Neural cell (in vitro differentiated cells): ENCODE measurements at regions not wholly inside any gene's neighbourhood (a gene's known extent, or its start where the extent isn't known, plus 50 kb on each side); places are given as distances from the start of the nearest gene placed in this dataset.

ENCODE experiments used
- H2AFZ ChIP-seq: fragments of 200-600, 300-800 bp; sonication (generic), shearing (Covaris generic); 2 replicates; pipeline ENCODE4 v1.6.0; 2014; ENCODE audit warnings: low read depth, mild to moderate bottlenecking, antibody characterized with exemption, low read length, moderate library complexity
- H3F3A ChIP-seq: fragments of 200-600 bp; shearing (Covaris generic); 2 replicates; pipeline ENCODE4 v1.6.1; 2016; ENCODE audit warnings: mild to moderate bottlenecking, moderate library complexity, mixed read lengths, antibody characterized with exemption, low read length; ENCODE audit not compliant: insufficient read depth, poor library complexity, severe bottlenecking
- H3K27ac ChIP-seq: fragments of 200-600, 300-800 bp; sonication (generic), shearing (Covaris generic); 2 replicates; pipeline ENCODE4 v1.5.1; 2014; ENCODE audit warnings: mild to moderate bottlenecking, low read length, moderate library complexity
- H3K27me3 ChIP-seq: fragments of 300-800, 200-600 bp; sonication (generic), shearing (Covaris generic); 2 replicates; pipeline ENCODE4 v1.6.0; 2014; ENCODE audit warnings: mild to moderate bottlenecking, low read depth, low read length, moderate library complexity; ENCODE audit not compliant: insufficient read depth
- H3K36me3 ChIP-seq: fragments of 300-800, 200-600 bp; sonication (generic), shearing (Covaris generic); 2 replicates; pipeline ENCODE4 v1.5.1; 2014; ENCODE audit warnings: mild to moderate bottlenecking, antibody characterized with exemption, low read length, moderate library complexity; ENCODE audit not compliant: insufficient read depth
- H3K4me2 ChIP-seq: fragments of 300-800, 200-600 bp; sonication (generic), shearing (Covaris generic); 2 replicates; pipeline ENCODE4 v1.6.0; 2014; ENCODE audit warnings: mild to moderate bottlenecking, low read length
- H3K4me3 ChIP-seq: fragments of 300-800, 200-600 bp; sonication (generic), shearing (Covaris generic); 2 replicates; pipeline ENCODE4 v1.5.1; 2014; ENCODE audit warnings: mild to moderate bottlenecking, low read length, moderate library complexity
- H3K79me2 ChIP-seq: fragments of 200-600 bp; shearing (Covaris generic); replicated peaks from 2 replicates; pipeline ENCODE4 v1.6.0; 2014; ENCODE audit warnings: mild to moderate bottlenecking, low read length, moderate library complexity; ENCODE audit not compliant: insufficient read depth
- H3K9ac ChIP-seq: fragments of 300-800, 200-600 bp; sonication (generic), shearing (Covaris generic); 2 replicates; pipeline ENCODE4 v1.6.1; 2016; ENCODE audit warnings: mild to moderate bottlenecking, low read length, mixed read lengths
- H3K9me2 ChIP-seq: fragments of 200-600 bp; shearing (Covaris generic); 2 replicates; pipeline ENCODE4 v1.6.1; 2016; ENCODE audit warnings: mild to moderate bottlenecking, low read length, mixed read lengths; ENCODE audit not compliant: insufficient read depth
- H3K9me3 ChIP-seq: fragments of 200-600, 300-800 bp; sonication (generic), shearing (Covaris generic); 2 replicates; pipeline ENCODE4 v1.6.1; 2016; ENCODE audit warnings: mild to moderate bottlenecking, mixed run types, low read length, moderate library complexity, mixed read lengths
- H4K20me1 ChIP-seq: fragments of 200-600 bp; shearing (Covaris generic); 2 replicates; pipeline ENCODE4 v1.6.1; 2016; ENCODE audit warnings: mild to moderate bottlenecking, mixed run types; ENCODE audit not compliant: insufficient read depth
- EP300 ChIP-seq: fragments of 450-650 bp; conservative IDR thresholded peaks from 2 replicates; pipeline ENCODE4 v1.6.1; 2014; ENCODE audit warnings: antibody characterized with exemption, mild to moderate bottlenecking, moderate library complexity; ENCODE audit not compliant: poor library complexity, severe bottlenecking
- EZH2 ChIP-seq: fragments of 200-600, 300-800 bp; shearing (Covaris generic), sonication (generic); IDR thresholded peaks from 2 replicates; pipeline ENCODE4 v1.6.1; 2014; ENCODE audit warnings: antibody characterized with exemption, low read length, borderline replicate concordance, mild to moderate bottlenecking; ENCODE audit not compliant: insufficient read depth, poor library complexity, severe bottlenecking
- MXI1 ChIP-seq: fragments of 450-650 bp; conservative IDR thresholded peaks from 2 replicates; pipeline ENCODE4 v1.6.1; 2014; ENCODE audit warnings: antibody characterized with exemption, mild to moderate bottlenecking; ENCODE audit not compliant: poor library complexity, severe bottlenecking
- POLR2AphosphoS5 ChIP-seq: IDR thresholded peaks from 2 replicates; pipeline ENCODE4 v1.6.1; 2012
- RAD21 ChIP-seq: fragments of 450-650 bp; conservative IDR thresholded peaks from 2 replicates; pipeline ENCODE4 v1.6.1; 2014; ENCODE audit warnings: antibody characterized with exemption, mild to moderate bottlenecking, moderate library complexity
- REST ChIP-seq: IDR thresholded peaks from 2 replicates; pipeline ENCODE4 v1.6.1; 2012; ENCODE audit warnings: borderline replicate concordance
- SMC3 ChIP-seq: fragments of 450-650 bp; conservative IDR thresholded peaks from 2 replicates; pipeline ENCODE4 v1.6.1; 2014; ENCODE audit warnings: antibody characterized with exemption, mild to moderate bottlenecking, moderate library complexity; ENCODE audit not compliant: poor library complexity
- TAF1 ChIP-seq: IDR thresholded peaks from 2 replicates; pipeline ENCODE4 v1.6.1; 2012; ENCODE audit warnings: low read depth
- TF ChIP-seq, protein P1 (sequence below): fragments of 450-650 bp; IDR thresholded peaks from 2 replicates; pipeline ENCODE4 v1.5.1; 2014; ENCODE audit warnings: antibody characterized with exemption, mild to moderate bottlenecking, moderate library complexity; ENCODE audit not compliant: poor library complexity, severe bottlenecking

- Histone ChIP-seq H4K20me1 (no peaks in the 10 kb centered on the region), H3K4me3 (no peak overlapping the region), H3K27ac (no peak overlapping the region), H2AFZ (no peak overlapping the region), H3K36me3 (no peaks in the 10 kb centered on the region), H3K9ac (no peak overlapping the region), H3K9me3 (no peaks in the 10 kb centered on the region), H3K9me2 (no peaks in the 10 kb centered on the region), H3F3A (no peaks in the 10 kb centered on the region), H3K4me2 (no peak overlapping the region), H3K27me3 (no peaks in the 10 kb centered on the region), H3K79me2 (no peaks in the 10 kb centered on the region)
- TF ChIP-seq SMC3 (no peak), EP300 (no peak), RAD21 (no peak), MXI1 (no peak), TAF1 (no peak), POLR2AphosphoS5 (no peak), REST (no peak), EZH2 (no peak)
- TF ChIP-seq, protein P1, sequence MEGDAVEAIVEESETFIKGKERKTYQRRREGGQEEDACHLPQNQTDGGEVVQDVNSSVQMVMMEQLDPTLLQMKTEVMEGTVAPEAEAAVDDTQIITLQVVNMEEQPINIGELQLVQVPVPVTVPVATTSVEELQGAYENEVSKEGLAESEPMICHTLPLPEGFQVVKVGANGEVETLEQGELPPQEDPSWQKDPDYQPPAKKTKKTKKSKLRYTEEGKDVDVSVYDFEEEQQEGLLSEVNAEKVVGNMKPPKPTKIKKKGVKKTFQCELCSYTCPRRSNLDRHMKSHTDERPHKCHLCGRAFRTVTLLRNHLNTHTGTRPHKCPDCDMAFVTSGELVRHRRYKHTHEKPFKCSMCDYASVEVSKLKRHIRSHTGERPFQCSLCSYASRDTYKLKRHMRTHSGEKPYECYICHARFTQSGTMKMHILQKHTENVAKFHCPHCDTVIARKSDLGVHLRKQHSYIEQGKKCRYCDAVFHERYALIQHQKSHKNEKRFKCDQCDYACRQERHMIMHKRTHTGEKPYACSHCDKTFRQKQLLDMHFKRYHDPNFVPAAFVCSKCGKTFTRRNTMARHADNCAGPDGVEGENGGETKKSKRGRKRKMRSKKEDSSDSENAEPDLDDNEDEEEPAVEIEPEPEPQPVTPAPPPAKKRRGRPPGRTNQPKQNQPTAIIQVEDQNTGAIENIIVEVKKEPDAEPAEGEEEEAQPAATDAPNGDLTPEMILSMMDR, result no peak
Measured at GRCh38 chr20:61082720-61083119, 169.3 kb upstream of the CDH4 start.

- no peaks in the 10 kb centered on the region for H3K79me2 ChIP-seq
Measured at GRCh38 chr20:61083431-61083830, 168.6 kb upstream of the CDH4 start.

More at GRCh38 chr20:61083431-61083830, 168.6 kb upstream of the CDH4 start:
- H3K36me3 ChIP-seq, result no peaks in the 10 kb centered on the region
- H3K9me3 ChIP-seq, result no peaks in the 10 kb centered on the region
- H3K27ac ChIP-seq, result no peak overlapping the region
- H3K4me3 ChIP-seq, result no peak overlapping the region
- no peaks in the 10 kb centered on the region for H3K27me3 ChIP-seq
- H4K20me1 ChIP-seq, result no peaks in the 10 kb centered on the region
- no peak for TF ChIP-seq EZH2
- no peak for TF ChIP-seq EP300
- TF ChIP-seq, protein P1, result no peak
- no peak for TF ChIP-seq SMC3
- no peak for TF ChIP-seq RAD21
- no peak for TF ChIP-seq TAF1
- TF ChIP-seq POLR2AphosphoS5, result no peak
- no peak for TF ChIP-seq REST
- no peak for TF ChIP-seq MXI1
- H3K9ac ChIP-seq, result no peak overlapping the region
- H2AFZ ChIP-seq, result no peak overlapping the region
- no peak overlapping the region for H3K4me2 ChIP-seq
- H3F3A ChIP-seq, result no peaks in the 10 kb centered on the region
- no peaks in the 10 kb centered on the region for H3K9me2 ChIP-seq
